Right lobe of liver (tissue), 6 donors: ENCODE measurements at regions not wholly inside any gene's neighbourhood (a gene's known extent, or its start where the extent isn't known, plus 50 kb on each side); places are given as distances from the start of the nearest gene placed in this dataset.

Source experiments
- ATAC-seq, 4 donors: fragments of 200-7000 bp; cut with Tn5 transposase; one replicate each; pipeline ENCODE4 v1.9.1; 2020; ENCODE audit warnings: mild to moderate bottlenecking in 4 of 4, moderate library complexity in 4 of 4
- DNase-seq, 3 donors: peaks; one replicate each; pipeline ENCODE4 v3.0.0-alpha.2; 2020
- H3K27ac ChIP-seq, 3 donors: fragments of 200-600 bp; one replicate each; pipeline ENCODE4 v1.8.0; 2022
- H3K27me3 ChIP-seq, 2 donors: fragments of 200-600 bp; one replicate each; pipeline ENCODE4 v1.8.0; 2022
- H3K36me3 ChIP-seq, 4 donors: fragments of 200-600 bp; sonication (generic) in 1 of 4; one replicate each; pipeline versions ENCODE4 v1.5.1 to v1.8.0; 2017 to 2022; ENCODE audit warnings: control low read depth in 1 of 4
- H3K4me1 ChIP-seq, 4 donors: fragments of 200-600 bp; sonication (generic) in 1 of 4; one replicate each; pipeline versions ENCODE4 v1.5.1 to v1.8.0; 2017 to 2022; ENCODE audit warnings: control low read depth in 1 of 4
- H3K4me3 ChIP-seq, 3 donors: fragments of 200-600 bp; one replicate each; pipeline ENCODE4 v1.8.0; 2022
- H3K9me3 ChIP-seq, 4 donors: fragments of 200-600 bp; sonication (generic) in 1 of 4; one replicate each; pipeline versions ENCODE4 v1.5.1 to v1.8.0; 2017 to 2022; ENCODE audit warnings: control low read depth in 1 of 4
- POLR2A ChIP-seq: fragments of 450-650 bp; IDR thresholded peaks from one replicate; pipeline ENCODE4 v1.6.1; 2017; ENCODE audit warnings: antibody characterized with exemption, mild to moderate bottlenecking
- WGBS: methylation state at CpG from one replicate; pipeline ENCODE4 v1.1.6; 2018; ENCODE audit warnings: low coverage, low lambda C conversion rate; ENCODE audit not compliant: insufficient coverage; ENCODE audit errors: missing lambda C conversion rate; 5-methylcytosine and 5-hydroxymethylcytosine counted together
- intact Hi-C, 2 donors: fragments of 100-400 bp; cut with DNase I; formaldehyde crosslinking; loops; one replicate each; pipeline versions ENCODE4 v1.11.2 to v1.14.1; 2022
- TF ChIP-seq, protein P1 (sequence below), 4 donors: fragments of 200-600 bp in 3 of 4; fragments of 450-650 bp in 1 of 4; IDR thresholded peaks; one replicate each; pipeline versions ENCODE4 v1.5.1 to v1.8.0; 2016 to 2022; ENCODE audit warnings: antibody characterized with exemption in 4 of 4, mild to moderate bottlenecking in 2 of 4
- donor health status: DM: no; HTN: yes; CAD: no.
- donor health status: DM: no; HTN: no; CAD: no.
- donor health status: DM: no; HTN: no; CAD: no.
- donor health status: DM: no; HTN: yes; CAD: no.
- donor health status: DM: no; HTN: yes; CAD: no.

DNA sequence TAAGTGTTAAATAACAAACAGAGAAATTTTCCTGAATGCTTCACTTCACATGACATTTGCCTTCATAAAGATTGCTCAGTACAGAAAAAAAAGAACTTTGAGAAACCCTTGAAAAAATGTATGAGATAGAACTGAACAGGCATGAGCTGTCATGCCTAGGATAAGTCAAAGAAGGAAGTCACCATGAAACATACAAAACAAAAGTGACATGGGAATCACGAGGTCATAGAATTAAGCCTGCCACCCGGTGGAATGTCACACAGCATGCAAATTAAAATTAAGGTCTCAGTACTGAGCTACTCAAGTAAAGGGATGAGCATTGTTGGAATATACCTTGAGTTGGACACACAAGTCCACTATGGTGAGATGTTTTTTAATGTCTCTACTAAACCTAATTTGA lies 652.5 kb upstream of the NECTIN3 start:
- Histone ChIP-seq H3K27ac (no peak overlapping the region), H3K4me3 (no peak overlapping the region), H3K36me3 (no peaks in the 10 kb centered on the region), H3K9me3 (no peaks in the 10 kb centered on the region), H3K4me1 (peaks cover 0 to 11% (median 4%) of the 10 kb centered on the region in 4 donors), H3K27me3 (no peaks in the 10 kb centered on the region)
- TF ChIP-seq POLR2A, result no peak
- TF ChIP-seq, protein P1, sequence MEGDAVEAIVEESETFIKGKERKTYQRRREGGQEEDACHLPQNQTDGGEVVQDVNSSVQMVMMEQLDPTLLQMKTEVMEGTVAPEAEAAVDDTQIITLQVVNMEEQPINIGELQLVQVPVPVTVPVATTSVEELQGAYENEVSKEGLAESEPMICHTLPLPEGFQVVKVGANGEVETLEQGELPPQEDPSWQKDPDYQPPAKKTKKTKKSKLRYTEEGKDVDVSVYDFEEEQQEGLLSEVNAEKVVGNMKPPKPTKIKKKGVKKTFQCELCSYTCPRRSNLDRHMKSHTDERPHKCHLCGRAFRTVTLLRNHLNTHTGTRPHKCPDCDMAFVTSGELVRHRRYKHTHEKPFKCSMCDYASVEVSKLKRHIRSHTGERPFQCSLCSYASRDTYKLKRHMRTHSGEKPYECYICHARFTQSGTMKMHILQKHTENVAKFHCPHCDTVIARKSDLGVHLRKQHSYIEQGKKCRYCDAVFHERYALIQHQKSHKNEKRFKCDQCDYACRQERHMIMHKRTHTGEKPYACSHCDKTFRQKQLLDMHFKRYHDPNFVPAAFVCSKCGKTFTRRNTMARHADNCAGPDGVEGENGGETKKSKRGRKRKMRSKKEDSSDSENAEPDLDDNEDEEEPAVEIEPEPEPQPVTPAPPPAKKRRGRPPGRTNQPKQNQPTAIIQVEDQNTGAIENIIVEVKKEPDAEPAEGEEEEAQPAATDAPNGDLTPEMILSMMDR (IDR thresholded peaks at IDR 0.05), result peak in 2 of 4 donors; percentile 14 to 20
- ATAC-seq (peak in 2 of 4 donors; percentile 32 to 56), DNase-seq (no peak)
- intact Hi-C loops, result no loop called here
- 32% methylated on average over 2 of the region's 2 CpGs for WGBS

GRCh38 chr3:110419601-110420000 lies 652.0 kb upstream of the NECTIN3 start:
- H3K27me3 ChIP-seq, result no peaks in the 10 kb centered on the region
- DNase-seq (no peak), ATAC-seq (no peak)
- peaks cover 0 to 6% (median 1%) of the 10 kb centered on the region in 4 donors for H3K4me1 ChIP-seq
- 63% methylated on average over 2 of the region's 2 CpGs for WGBS
- no peaks in the 10 kb centered on the region for H3K36me3 ChIP-seq
- intact Hi-C loops, result no loop called here
- H3K27ac ChIP-seq, result no peak overlapping the region
- no peak overlapping the region for H3K4me3 ChIP-seq
- TF ChIP-seq POLR2A, result no peak
- TF ChIP-seq, protein P1 (IDR thresholded peaks at IDR 0.05), result no peak
- no peaks in the 10 kb centered on the region for H3K9me3 ChIP-seq

- Histone ChIP-seq H3K36me3 (no peaks in the 10 kb centered on the region), H3K4me1 (no peaks in the 10 kb centered on the region), H3K27me3 (no peaks in the 10 kb centered on the region), H3K9me3 (no peaks in the 10 kb centered on the region), H3K27ac (no peak overlapping the region), H3K4me3 (no peak overlapping the region)
- ATAC-seq (no peak), DNase-seq (no peak)
- intact Hi-C loops, result no loop called here
- TF ChIP-seq, protein P1 (IDR thresholded peaks at IDR 0.05), result no peak
- no peak for TF ChIP-seq POLR2A
- 51% methylated on average over 3 of the region's 3 CpGs for WGBS
Measured at GRCh38 chr3:110420158-110420641, 651.4 kb upstream of the NECTIN3 start.

GRCh38 chr3:110423276-110423675 lies 648.3 kb upstream of the NECTIN3 start:
- no peaks in the 10 kb centered on the region for H3K9me3 ChIP-seq
- no peak overlapping the region for H3K4me3 ChIP-seq
- DNase-seq (no peak), ATAC-seq (no peak)
- 86% methylated on average over 2 of the region's 2 CpGs for WGBS
- H3K27ac ChIP-seq, result no peak overlapping the region
- intact Hi-C loops, result no loop called here
- H3K36me3 ChIP-seq, result no peaks in the 10 kb centered on the region
- TF ChIP-seq POLR2A, result no peak
- H3K27me3 ChIP-seq, result no peaks in the 10 kb centered on the region
- no peaks in the 10 kb centered on the region for H3K4me1 ChIP-seq

GRCh38 chr3:110430146-110430545 lies 641.5 kb upstream of the NECTIN3 start:
- ATAC-seq (no peak), DNase-seq (no peak)
- intact Hi-C loops, result no loop called here
- H3K36me3 ChIP-seq, result no peaks in the 10 kb centered on the region
- WGBS, result 36% methylated on average over 1 of the region's 1 CpG
- TF ChIP-seq, protein P1 (IDR thresholded peaks at IDR 0.05), result no peak
- no peak for TF ChIP-seq POLR2A
- H3K27ac ChIP-seq, result no peak overlapping the region
- no peak overlapping the region for H3K4me3 ChIP-seq
- H3K27me3 ChIP-seq, result no peaks in the 10 kb centered on the region
- H3K9me3 ChIP-seq, result no peaks in the 10 kb centered on the region
- no peaks in the 10 kb centered on the region for H3K4me1 ChIP-seq
